Activated T-helper 17 cell treated with anti-CD3 and anti-CD28 coated beads, Interleukin-2, amount 50 U/mL, for 72 hours (primary cell): ENCODE measurements at regions not wholly inside any gene's neighbourhood (a gene's known extent, or its start where the extent isn't known, plus 50 kb on each side); places are given as distances from the start of the nearest gene placed in this dataset.
"Not testable (repeated sequence)": the region's sequence is repeated elsewhere in the genome, so short reads cannot be mapped to it uniquely, and the experiment has no call there.

ENCODE experiments used
- ATAC-seq: fragments of 150-1000 bp; cut with Tn5 transposase; replicated peaks from 2 replicates; pipeline ENCODE4 v1.10.0; 2021; ENCODE audit warnings: mild to moderate bottlenecking, moderate library complexity
- H3K27ac Mint-ChIP-seq: one replicate; pipeline ENCODE4 v1.8.0; 2022; ENCODE audit warnings: mixed read lengths
- H3K27me3 Mint-ChIP-seq: one replicate; pipeline ENCODE4 v1.8.0; 2022; ENCODE audit warnings: mixed read lengths
- H3K36me3 Mint-ChIP-seq: one replicate; pipeline ENCODE4 v1.8.0; 2022; ENCODE audit warnings: low read depth, mild to moderate bottlenecking, mixed read lengths
- H3K4me1 Mint-ChIP-seq: one replicate; pipeline ENCODE4 v1.8.0; 2022; ENCODE audit warnings: mixed read lengths
- H3K4me3 Mint-ChIP-seq: one replicate; pipeline ENCODE4 v1.8.0; 2022; ENCODE audit warnings: mild to moderate bottlenecking, mixed read lengths
- H3K9me3 Mint-ChIP-seq: one replicate; pipeline ENCODE4 v1.8.0; 2022; ENCODE audit warnings: mixed read lengths

DNA sequence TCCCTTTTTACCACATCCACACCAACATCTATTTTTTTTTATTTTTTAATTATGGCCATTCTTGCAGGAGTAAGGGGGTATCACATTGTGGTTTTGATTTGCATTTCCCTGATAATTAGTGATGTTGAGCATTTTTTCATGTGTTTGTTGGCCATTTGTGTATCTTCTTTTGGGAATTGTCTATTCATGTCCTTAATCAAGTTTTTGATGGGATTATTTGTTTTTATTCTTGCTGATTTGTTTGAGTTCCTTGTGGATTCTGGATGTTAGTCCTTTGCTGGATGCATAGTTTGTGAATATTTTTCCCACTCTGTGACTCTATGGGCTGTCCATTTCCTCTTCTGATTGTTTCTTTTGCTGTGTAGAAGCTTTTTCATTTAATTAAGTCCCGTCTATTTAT lies 385.1 kb downstream of the UTRN start:
- not testable (repeated sequence) for ATAC-seq, H3K4me3 Mint-ChIP-seq, H3K27ac Mint-ChIP-seq, H3K27me3 Mint-ChIP-seq, H3K36me3 Mint-ChIP-seq
- peaks cover 37% of the 10 kb centered on the region for H3K4me1 Mint-ChIP-seq
- H3K9me3 Mint-ChIP-seq: peaks cover 22% of the 10 kb centered on the region

- ATAC-seq: no peak
- Mint-ChIP-seq H3K27me3 (no peaks in the 10 kb centered on the region), H3K4me3 (peak overlapping the region; percentile 59), H3K9me3 (peaks cover 22% of the 10 kb centered on the region), H3K27ac (peak overlapping the region; percentile 78), H3K4me1 (peaks cover 30% of the 10 kb centered on the region), H3K36me3 (no peaks in the 10 kb centered on the region)
These were observed 388.7 kb downstream of the UTRN start for GRCh38 chr6:144673807-144674206.

DNA sequence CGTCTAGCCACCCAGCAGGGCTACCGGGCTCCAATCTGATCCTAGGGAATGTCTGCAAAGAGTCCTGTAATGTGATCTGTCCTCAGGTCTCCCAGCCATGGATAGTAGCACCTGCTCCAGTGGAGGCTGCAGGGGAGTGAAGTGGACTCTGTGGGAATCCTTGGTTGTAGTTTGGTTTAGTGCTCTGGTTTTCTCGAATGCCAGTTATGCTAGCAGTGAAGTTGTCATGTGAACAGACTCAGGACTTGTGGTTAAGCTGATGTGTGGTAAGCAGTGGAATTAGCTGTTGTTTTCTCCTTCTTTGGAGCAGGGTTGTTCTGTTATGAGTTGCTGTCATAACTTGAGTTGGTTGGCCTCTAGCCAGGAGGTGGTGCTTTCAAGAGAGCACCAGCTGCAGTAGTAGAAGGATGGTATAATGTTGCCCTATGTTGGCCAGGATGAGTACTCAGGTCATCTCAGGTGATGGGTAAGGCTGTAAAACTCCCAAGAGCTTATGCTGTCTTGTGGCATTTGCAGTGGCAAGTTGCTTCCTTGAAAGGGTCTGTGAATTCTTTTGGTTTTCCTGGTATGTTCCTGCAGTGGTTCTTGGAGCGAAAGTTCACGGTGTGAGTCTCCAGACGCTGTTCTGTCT lies 390.2 kb downstream of the UTRN start:
- Mint-ChIP-seq H3K9me3 (peaks cover 17% of the 10 kb centered on the region), H3K4me1 (peaks cover 30% of the 10 kb centered on the region), H3K27me3 (no peaks in the 10 kb centered on the region), H3K4me3 (peak overlapping the region; percentile 58), H3K27ac (peak overlapping the region; percentile 81), H3K36me3 (no peaks in the 10 kb centered on the region)
- peak; percentile 93 for ATAC-seq

- H3K4me3 Mint-ChIP-seq, ATAC-seq, H3K36me3 Mint-ChIP-seq, H3K27me3 Mint-ChIP-seq, H3K27ac Mint-ChIP-seq: not testable (repeated sequence)
- Mint-ChIP-seq H3K4me1 (peaks cover 35% of the 10 kb centered on the region), H3K9me3 (peaks cover 12% of the 10 kb centered on the region)
These were observed 391.2 kb downstream of the UTRN start for GRCh38 chr6:144676310-144676709.

DNA sequence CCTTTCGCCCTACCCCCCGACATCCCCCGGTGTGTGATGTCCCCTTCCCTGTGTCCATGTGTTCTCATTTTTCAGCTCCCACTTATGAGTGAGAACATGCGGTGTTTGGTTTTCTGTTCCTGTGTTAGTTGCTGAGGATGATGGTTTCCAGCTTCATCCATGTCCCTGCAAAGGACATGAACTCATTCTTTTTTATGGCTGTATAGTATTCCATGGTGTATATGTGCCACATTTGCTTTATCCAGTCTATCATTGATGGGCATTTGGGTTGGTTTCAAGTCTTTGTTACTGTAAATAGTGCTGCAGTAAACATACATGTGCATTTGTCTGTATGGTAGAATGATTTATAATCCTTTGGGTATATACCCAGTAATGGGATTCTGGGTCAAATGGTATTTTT lies 392.1 kb downstream of the UTRN start:
- not testable (repeated sequence) for ATAC-seq, H3K27ac Mint-ChIP-seq, H3K9me3 Mint-ChIP-seq, H3K4me3 Mint-ChIP-seq, H3K27me3 Mint-ChIP-seq
- Mint-ChIP-seq H3K4me1 (peaks cover 31% of the 10 kb centered on the region), H3K36me3 (peaks cover 11% of the 10 kb centered on the region)

GRCh38 chr6:144678844-144679243 lies 393.7 kb downstream of the UTRN start:
- Mint-ChIP-seq H3K27me3 (no peaks in the 10 kb centered on the region), H3K27ac (no peak overlapping the region), H3K4me3 (no peak overlapping the region), H3K4me1 (peaks cover 18% of the 10 kb centered on the region), H3K9me3 (peaks cover 5% of the 10 kb centered on the region), H3K36me3 (peaks cover 23% of the 10 kb centered on the region)
- ATAC-seq: no peak

DNA sequence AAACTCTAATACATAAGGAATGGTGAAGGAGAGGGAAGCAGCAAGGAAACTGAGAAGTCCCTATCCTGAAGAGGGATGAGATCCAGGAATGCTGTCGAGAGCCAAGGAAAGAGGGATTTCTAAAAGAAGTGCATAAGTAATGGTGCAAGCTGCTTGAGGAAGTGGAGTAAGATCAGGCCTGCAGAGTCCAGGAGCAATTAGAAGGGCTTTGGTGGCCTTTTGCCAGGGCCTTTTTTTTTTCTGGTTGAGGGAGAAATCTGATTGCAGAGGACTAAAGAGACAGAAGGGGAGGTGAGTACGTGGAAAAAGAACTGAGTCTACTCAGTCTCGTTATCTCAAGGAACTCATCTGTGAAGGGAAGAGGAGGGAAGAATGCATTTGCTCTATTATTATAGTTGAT lies 396.2 kb downstream of the UTRN start:
- H3K36me3 Mint-ChIP-seq: peaks cover 46% of the 10 kb centered on the region

GRCh38 chr6:144683216-144684070 lies 398.3 kb downstream of the UTRN start:
- H3K9me3 Mint-ChIP-seq: peaks cover 16% of the 10 kb centered on the region
- peaks cover 66% of the 10 kb centered on the region for H3K36me3 Mint-ChIP-seq
- H3K4me3 Mint-ChIP-seq: no peak overlapping the region
- peaks cover 9% of the 10 kb centered on the region for H3K4me1 Mint-ChIP-seq
- no peak overlapping the region for H3K27ac Mint-ChIP-seq
- H3K27me3 Mint-ChIP-seq: no peaks in the 10 kb centered on the region
- no peak for ATAC-seq

More for the DNA sequence above, 396.2 kb downstream of the UTRN start:
- H3K27me3 Mint-ChIP-seq: no peaks in the 10 kb centered on the region
- H3K4me1 Mint-ChIP-seq: peaks cover 9% of the 10 kb centered on the region
- peaks cover 6% of the 10 kb centered on the region for H3K9me3 Mint-ChIP-seq
- ATAC-seq: no peak
- H3K4me3 Mint-ChIP-seq: no peak overlapping the region
- no peak overlapping the region for H3K27ac Mint-ChIP-seq

GRCh38 chr6:144688713-144689112 lies 403.6 kb downstream of the UTRN start:
- Mint-ChIP-seq H3K9me3 (peaks cover 14% of the 10 kb centered on the region), H3K27ac (no peak overlapping the region), H3K4me3 (no peak overlapping the region), H3K27me3 (no peaks in the 10 kb centered on the region), H3K36me3 (peaks cover 62% of the 10 kb centered on the region), H3K4me1 (peaks cover 4% of the 10 kb centered on the region)
- ATAC-seq: no peak

GRCh38 chr6:144689503-144690040 lies 404.4 kb downstream of the UTRN start:
- Mint-ChIP-seq H3K36me3 (peaks cover 53% of the 10 kb centered on the region), H3K4me1 (peaks cover 12% of the 10 kb centered on the region), H3K4me3 (no peak overlapping the region), H3K9me3 (peaks cover 14% of the 10 kb centered on the region), H3K27ac (no peak overlapping the region), H3K27me3 (no peaks in the 10 kb centered on the region)
- no peak for ATAC-seq

GRCh38 chr6:144690133-144690532 lies 405.0 kb downstream of the UTRN start:
- Mint-ChIP-seq H3K4me1 (peaks cover 13% of the 10 kb centered on the region), H3K36me3 (peaks cover 49% of the 10 kb centered on the region), H3K9me3 (peaks cover 14% of the 10 kb centered on the region), H3K27me3 (no peaks in the 10 kb centered on the region), H3K27ac (no peak overlapping the region), H3K4me3 (no peak overlapping the region)
- ATAC-seq: no peak

GRCh38 chr6:144690666-144691065 lies 405.5 kb downstream of the UTRN start:
- Mint-ChIP-seq H3K27ac (no peak overlapping the region), H3K36me3 (peaks cover 44% of the 10 kb centered on the region), H3K4me3 (no peak overlapping the region), H3K9me3 (peaks cover 14% of the 10 kb centered on the region), H3K27me3 (no peaks in the 10 kb centered on the region), H3K4me1 (peaks cover 13% of the 10 kb centered on the region)
- ATAC-seq: no peak

GRCh38 chr6:144692050-144692449 lies 406.9 kb downstream of the UTRN start:
- H3K4me3 Mint-ChIP-seq, H3K27ac Mint-ChIP-seq, H3K9me3 Mint-ChIP-seq, ATAC-seq, H3K27me3 Mint-ChIP-seq: not testable (repeated sequence)
- peaks cover 16% of the 10 kb centered on the region for H3K4me1 Mint-ChIP-seq
- peaks cover 30% of the 10 kb centered on the region for H3K36me3 Mint-ChIP-seq

DNA sequence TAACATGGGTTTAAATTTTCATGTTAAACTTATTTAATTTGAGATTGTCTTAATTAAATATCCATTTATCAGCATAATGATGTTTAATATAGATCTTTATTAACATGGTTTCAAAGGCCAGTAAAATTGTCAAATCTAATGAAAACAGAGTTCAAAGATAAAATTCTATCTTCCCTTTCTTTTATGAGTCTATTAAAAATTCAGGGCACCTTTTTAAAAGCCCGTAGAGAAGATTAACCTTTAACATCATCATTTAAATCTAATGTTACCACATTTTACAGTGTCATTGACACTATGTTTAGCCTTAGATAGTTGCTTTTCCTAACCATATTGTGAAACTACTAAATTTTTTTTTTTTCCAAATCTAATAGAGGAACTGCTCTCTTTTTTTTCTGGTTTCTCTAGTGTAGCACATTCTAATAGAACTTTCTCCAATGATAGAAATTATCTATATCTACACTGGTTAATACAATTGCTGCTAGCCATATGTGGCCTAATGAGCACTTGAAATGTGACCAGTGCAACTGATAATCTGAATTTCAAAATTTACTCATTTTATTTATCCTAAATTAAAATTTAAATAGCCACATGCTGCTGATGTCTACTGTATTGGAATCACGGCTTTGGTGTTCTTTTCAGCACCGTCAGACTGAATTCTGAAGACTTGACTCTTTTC lies 410.9 kb downstream of the UTRN start:
- Mint-ChIP-seq H3K27ac (no peak overlapping the region), H3K9me3 (peaks cover 3% of the 10 kb centered on the region), H3K27me3 (no peaks in the 10 kb centered on the region), H3K4me3 (no peak overlapping the region), H3K4me1 (peaks cover 18% of the 10 kb centered on the region), H3K36me3 (peaks cover 20% of the 10 kb centered on the region)
- no peak for ATAC-seq
